ENCODE measurements at regions not wholly inside any gene's neighbourhood (a gene's known extent, or its start where the extent isn't known, plus 50 kb on each side); places are given as distances from the start of the nearest gene placed in this dataset. TPM values are rescaled to one million over a fixed set of nuclear protein-coding genes. Genes with fewer than 3 reads are reported as not detected.

GRCh38 chr1:190029441-190029840 is 448.2 kb downstream of the BRINP3 start:
- no peak for DNase-seq

- DNase-seq: no peak
Measured at GRCh38 chr1:190043655-190044054, 434.0 kb downstream of the BRINP3 start.

GRCh38 chr1:190046231-190046630 is 431.4 kb downstream of the BRINP3 start:
- no peak for DNase-seq

Small RNA genes lying in the stretch of these regions (small RNA-seq; reads per million reads assigned to genes)
- not detected for gene AL136372.1 (ENCODE audit: low replicate concordance)
- not detected for gene AL357559.1 (ENCODE audit: low replicate concordance)
- not detected for gene AL391813.1 (ENCODE audit: low replicate concordance)
- not detected for gene RNA5SP73 (ENCODE audit: low replicate concordance)
